Body of pancreas (tissue), 4 donors: ENCODE measurements at regions not wholly inside any gene's neighbourhood (a gene's known extent, or its start where the extent isn't known, plus 50 kb on each side); places are given as distances from the start of the nearest gene placed in this dataset.

Source experiments
- POLR2A ChIP-seq, 3 donors: fragments of 450-650 bp; IDR thresholded peaks; one replicate each; pipeline ENCODE4 v1.6.1; 2016; ENCODE audit warnings: antibody characterized with exemption in 3 of 3, mild to moderate bottlenecking in 2 of 3
- TF ChIP-seq, protein P1 (sequence below), 7 experiments: fragments of 450-650 bp in 4 of 7; fragments of 200-600 bp in 3 of 7; sonication (generic) in 3 of 7; IDR thresholded peaks; one replicate each; pipeline ENCODE4 v1.5.1; 2016 to 2019; ENCODE audit warnings: antibody characterized with exemption in 7 of 7

GRCh38 chr20:16824664-16825063 lies 76.5 kb downstream of the OTOR start:
- TF ChIP-seq, protein P1, sequence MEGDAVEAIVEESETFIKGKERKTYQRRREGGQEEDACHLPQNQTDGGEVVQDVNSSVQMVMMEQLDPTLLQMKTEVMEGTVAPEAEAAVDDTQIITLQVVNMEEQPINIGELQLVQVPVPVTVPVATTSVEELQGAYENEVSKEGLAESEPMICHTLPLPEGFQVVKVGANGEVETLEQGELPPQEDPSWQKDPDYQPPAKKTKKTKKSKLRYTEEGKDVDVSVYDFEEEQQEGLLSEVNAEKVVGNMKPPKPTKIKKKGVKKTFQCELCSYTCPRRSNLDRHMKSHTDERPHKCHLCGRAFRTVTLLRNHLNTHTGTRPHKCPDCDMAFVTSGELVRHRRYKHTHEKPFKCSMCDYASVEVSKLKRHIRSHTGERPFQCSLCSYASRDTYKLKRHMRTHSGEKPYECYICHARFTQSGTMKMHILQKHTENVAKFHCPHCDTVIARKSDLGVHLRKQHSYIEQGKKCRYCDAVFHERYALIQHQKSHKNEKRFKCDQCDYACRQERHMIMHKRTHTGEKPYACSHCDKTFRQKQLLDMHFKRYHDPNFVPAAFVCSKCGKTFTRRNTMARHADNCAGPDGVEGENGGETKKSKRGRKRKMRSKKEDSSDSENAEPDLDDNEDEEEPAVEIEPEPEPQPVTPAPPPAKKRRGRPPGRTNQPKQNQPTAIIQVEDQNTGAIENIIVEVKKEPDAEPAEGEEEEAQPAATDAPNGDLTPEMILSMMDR (IDR thresholded peaks at IDR 0.05), result no peak
- no peak for TF ChIP-seq POLR2A (IDR thresholded peaks at IDR 0.05)
